Coronary artery (tissue), 2 donors: ENCODE measurements at regions not wholly inside any gene's neighbourhood (a gene's known extent, or its start where the extent isn't known, plus 50 kb on each side); places are given as distances from the start of the nearest gene placed in this dataset.

Source experiments
- DNase-seq: peaks from one replicate; pipeline ENCODE4 v3.0.0-alpha.2; 2017; ENCODE audit warnings: low spot score
- H3K27ac ChIP-seq, 2 donors: fragments of 200-600 bp; sonication (generic); one replicate each; pipeline ENCODE4 v1.5.1; 2016 to 2019
- H3K4me3 ChIP-seq: fragments of 200-600 bp; sonication (generic); 2 replicates; pipeline ENCODE4 v1.5.1; 2016; ENCODE audit warnings: mild to moderate bottlenecking, moderate library complexity
- CTCF ChIP-seq: fragments of 200-600 bp; sonication (generic); IDR thresholded peaks from one replicate; pipeline ENCODE4 v1.5.1; 2019; ENCODE audit warnings: antibody characterized with exemption

GRCh38 chr2:142724713-142725349 lies 152.6 kb upstream of the KYNU start:
- no peak for TF ChIP-seq CTCF
- no peak for DNase-seq
- no peak overlapping the region for H3K4me3 ChIP-seq
- H3K27ac ChIP-seq, result no peak overlapping the region

- H3K4me3 ChIP-seq, result no peak overlapping the region
- no peak for DNase-seq
- no peak for TF ChIP-seq CTCF
- H3K27ac ChIP-seq, result no peak overlapping the region
Measured at GRCh38 chr2:142724186-142724585, 153.3 kb upstream of the KYNU start.

- Histone ChIP-seq H3K27ac (no peak overlapping the region), H3K4me3 (no peak overlapping the region)
- TF ChIP-seq CTCF, result no peak
- DNase-seq, result no peak
Measured at GRCh38 chr2:142723236-142723635, 154.2 kb upstream of the KYNU start.

GRCh38 chr2:142722569-142722968 lies 154.9 kb upstream of the KYNU start:
- no peak for TF ChIP-seq CTCF
- no peak overlapping the region for H3K4me3 ChIP-seq
- H3K27ac ChIP-seq, result no peak overlapping the region
- DNase-seq, result no peak

- TF ChIP-seq CTCF, result no peak
- no peak for DNase-seq
- Histone ChIP-seq H3K27ac (no peak overlapping the region), H3K4me3 (no peak overlapping the region)
Measured at GRCh38 chr2:142722086-142722485, 155.4 kb upstream of the KYNU start.

- Histone ChIP-seq H3K27ac (no peak overlapping the region), H3K4me3 (no peak overlapping the region)
- no peak for TF ChIP-seq CTCF
- no peak for DNase-seq
Measured at GRCh38 chr2:142721015-142721414, 156.4 kb upstream of the KYNU start.

- no peak for TF ChIP-seq CTCF
Measured at GRCh38 chr2:142718576-142719155, 158.8 kb upstream of the KYNU start.

More at GRCh38 chr2:142718576-142719155, 158.8 kb upstream of the KYNU start:
- no peak for DNase-seq
- no peak overlapping the region for H3K27ac ChIP-seq
- no peak overlapping the region for H3K4me3 ChIP-seq
